Trophoblast cell (in vitro differentiated cells and primary cell): ENCODE measurements at regions not wholly inside any gene's neighbourhood (a gene's known extent, or its start where the extent isn't known, plus 50 kb on each side); places are given as distances from the start of the nearest gene placed in this dataset.
"Not testable (repeated sequence)": the region's sequence is repeated elsewhere in the genome, so short reads cannot be mapped to it uniquely, and the experiment has no call there.

Experiments used
- DNase-seq, 2 donors: peaks; one replicate each; pipeline ENCODE4 v3.0.0-alpha.2; 2016
- H2AFZ ChIP-seq: 2 replicates; pipeline ENCODE4 v1.6.1; 2013; ENCODE audit warnings: low read length, moderate library complexity, mild to moderate bottlenecking; ENCODE audit not compliant: insufficient read depth, poor library complexity
- H2AK5ac ChIP-seq: 2 replicates; pipeline ENCODE4 v1.6.1; 2013; ENCODE audit warnings: mild to moderate bottlenecking, low read length
- H2BK120ac ChIP-seq: 2 replicates; pipeline ENCODE4 v1.6.1; 2013; ENCODE audit warnings: low read length, mild to moderate bottlenecking, moderate library complexity; ENCODE audit not compliant: insufficient read depth, poor library complexity
- H2BK12ac ChIP-seq: 2 replicates; pipeline ENCODE4 v1.6.1; 2013; ENCODE audit warnings: mild to moderate bottlenecking, low read length, moderate library complexity
- H2BK5ac ChIP-seq: 2 replicates; pipeline ENCODE4 v1.6.1; 2013; ENCODE audit warnings: low read length, low read depth, moderate library complexity, mild to moderate bottlenecking; ENCODE audit not compliant: poor library complexity
- H3K14ac ChIP-seq: 2 replicates; pipeline ENCODE4 v1.6.1; 2013; ENCODE audit warnings: mild to moderate bottlenecking, low read length
- H3K18ac ChIP-seq: 2 replicates; pipeline ENCODE4 v1.6.1; 2013; ENCODE audit warnings: mild to moderate bottlenecking, low read length
- H3K23ac ChIP-seq: 2 replicates; pipeline ENCODE4 v1.6.1; 2013; ENCODE audit warnings: low read length
- H3K27ac ChIP-seq: 2 replicates; pipeline ENCODE4 v1.5.1; 2013; ENCODE audit warnings: low read depth, mild to moderate bottlenecking, inconsistent platforms, low read length, moderate library complexity
- H3K27me3 ChIP-seq: 2 replicates; pipeline ENCODE4 v1.6.1; 2013; ENCODE audit warnings: inconsistent platforms, mild to moderate bottlenecking, low read length, moderate library complexity; ENCODE audit not compliant: insufficient read depth
- H3K36me3 ChIP-seq, 2 experiments: 1 replicate in 1 of 2; 2 replicates in 1 of 2; pipeline ENCODE4 v1.6.1; 2013; ENCODE audit warnings: low read length in 2 of 2, mild to moderate bottlenecking in 2 of 2, moderate library complexity in 1 of 2; ENCODE audit not compliant: insufficient read depth in 2 of 2, control insufficient read depth in 1 of 2
- H3K4ac ChIP-seq: 2 replicates; pipeline ENCODE4 v1.6.1; 2013; ENCODE audit warnings: low read depth, mild to moderate bottlenecking, low read length, moderate library complexity
- H3K4me1 ChIP-seq, 2 experiments: 1 replicate in 1 of 2; 2 replicates in 1 of 2; pipeline ENCODE4 v1.6.1; 2013; ENCODE audit warnings: low read length in 2 of 2, mild to moderate bottlenecking in 2 of 2, moderate library complexity in 1 of 2; ENCODE audit not compliant: insufficient read depth in 2 of 2, control insufficient read depth in 1 of 2
- H3K4me2 ChIP-seq: 2 replicates; pipeline ENCODE4 v1.6.1; 2013; ENCODE audit warnings: inconsistent platforms, mild to moderate bottlenecking, low read length, moderate library complexity
- H3K4me3 ChIP-seq: 2 replicates; pipeline ENCODE4 v1.5.1; 2013; ENCODE audit warnings: mild to moderate bottlenecking, low read depth, low read length, inconsistent platforms
- H3K79me1 ChIP-seq: one replicate; pipeline ENCODE4 v1.6.1; 2013; ENCODE audit warnings: low read length
- H3K79me2 ChIP-seq: 2 replicates; pipeline ENCODE4 v1.6.1; 2013; ENCODE audit warnings: low read length, mild to moderate bottlenecking; ENCODE audit not compliant: control insufficient read depth, insufficient read depth, poor library complexity
- H3K9ac ChIP-seq: 2 replicates; pipeline ENCODE4 v1.6.1; 2013; ENCODE audit warnings: mild to moderate bottlenecking, low read length
- H3K9me3 ChIP-seq: 2 replicates; pipeline ENCODE4 v1.6.1; 2013; ENCODE audit warnings: low read depth, mild to moderate bottlenecking, control low read depth, inconsistent platforms, low read length; ENCODE audit not compliant: insufficient read depth
- H4K12ac ChIP-seq: 2 replicates; pipeline ENCODE4 v1.6.1; 2013; ENCODE audit warnings: low read depth, mild to moderate bottlenecking, low read length, moderate library complexity
- H4K8ac ChIP-seq: 2 replicates; pipeline ENCODE4 v1.6.1; 2013; ENCODE audit warnings: low read depth, mild to moderate bottlenecking, low read length, moderate library complexity
- H4K91ac ChIP-seq: one replicate; pipeline ENCODE4 v1.6.1; 2013; ENCODE audit warnings: low read depth, mild to moderate bottlenecking, low read length, moderate library complexity
- WGBS: extraction: QIAGEN DNeasy Blood & Tissue Kit; methylation state at CpG from one replicate; pipeline ENCODE4 v1.1.7; 2013; ENCODE audit warnings: missing lambda C conversion rate; ENCODE audit not compliant: insufficient read length, insufficient coverage; ENCODE audit errors: extremely low coverage; 5-methylcytosine and 5-hydroxymethylcytosine counted together

- not testable (repeated sequence) for H3K27ac ChIP-seq, H3K36me3 ChIP-seq, H3K18ac ChIP-seq, H4K12ac ChIP-seq, H3K9me3 ChIP-seq, H4K8ac ChIP-seq, DNase-seq, H3K9ac ChIP-seq, H3K4me3 ChIP-seq, H3K4ac ChIP-seq, H3K14ac ChIP-seq, H3K4me2 ChIP-seq, H3K79me2 ChIP-seq, H3K79me1 ChIP-seq, H3K27me3 ChIP-seq, H3K4me1 ChIP-seq, H2AK5ac ChIP-seq, H4K91ac ChIP-seq, H2BK120ac ChIP-seq, H2AFZ ChIP-seq, H2BK5ac ChIP-seq, H2BK12ac ChIP-seq, H3K23ac ChIP-seq
- no CpG with 5 or more reads among the region's 18 CpGs for WGBS
These were observed 391.4 kb downstream of the BCKDHB start for GRCh38 chr6:80497696-80498486.

GRCh38 chr6:80489911-80490635, 383.6 kb downstream of the BCKDHB start:
- H3K27ac ChIP-seq = no peak overlapping the region
- H4K8ac ChIP-seq = no peak overlapping the region
- no peak overlapping the region for H2BK5ac ChIP-seq
- no peak overlapping the region for H2AFZ ChIP-seq
- H3K27me3 ChIP-seq = no peaks in the 10 kb centered on the region
- H3K9me3 ChIP-seq = no peaks in the 10 kb centered on the region
- no peak overlapping the region for H3K18ac ChIP-seq
- no peak overlapping the region for H2AK5ac ChIP-seq
- H4K12ac ChIP-seq = no peak overlapping the region
- H3K14ac ChIP-seq = no peak overlapping the region
- H3K4me3 ChIP-seq = no peak overlapping the region
- H4K91ac ChIP-seq = no peak overlapping the region
- no peak overlapping the region for H3K4ac ChIP-seq
- WGBS = no CpG with 5 or more reads among the region's 3 CpGs
- H3K4me1 ChIP-seq = no peaks in the 10 kb centered on the region
- no peak overlapping the region for H3K4me2 ChIP-seq
- H3K23ac ChIP-seq = no peak overlapping the region
- H3K79me2 ChIP-seq = no peaks in the 10 kb centered on the region
- no peak overlapping the region for H2BK12ac ChIP-seq
- no peaks in the 10 kb centered on the region for H3K36me3 ChIP-seq
- H3K9ac ChIP-seq = no peak overlapping the region
- H2BK120ac ChIP-seq = no peak overlapping the region
- no peaks in the 10 kb centered on the region for H3K79me1 ChIP-seq
- DNase-seq = no peak

DNA sequence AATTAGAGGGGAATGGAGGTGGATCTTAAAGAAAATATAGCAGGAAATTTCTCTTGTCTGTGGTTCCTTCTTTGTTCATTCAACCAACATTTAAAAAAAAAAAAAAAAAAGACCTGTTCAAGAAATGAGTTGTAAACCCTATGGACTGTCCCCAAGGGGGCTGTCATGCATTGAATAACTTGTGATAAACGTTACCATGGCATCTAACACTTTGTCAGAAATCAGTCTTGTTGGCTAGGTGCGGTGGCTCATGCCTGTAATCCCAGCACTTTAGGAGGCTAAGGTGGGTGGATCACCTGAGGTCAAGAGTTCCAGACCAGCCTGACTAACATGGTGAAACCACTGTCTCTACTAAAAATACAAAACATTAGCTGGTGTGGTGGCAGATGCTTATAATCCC, 381.7 kb downstream of the BCKDHB start:
- H3K4me2 ChIP-seq = no peak overlapping the region
- no peak overlapping the region for H2AFZ ChIP-seq
- H2BK5ac ChIP-seq = no peak overlapping the region
- no peak overlapping the region for H3K4ac ChIP-seq
- no peak overlapping the region for H4K8ac ChIP-seq
- no peak overlapping the region for H3K9ac ChIP-seq
- no peaks in the 10 kb centered on the region for H3K79me2 ChIP-seq
- H2AK5ac ChIP-seq = no peak overlapping the region
- no peaks in the 10 kb centered on the region for H3K36me3 ChIP-seq
- no peak for DNase-seq
- H4K91ac ChIP-seq = no peak overlapping the region
- H3K14ac ChIP-seq = no peak overlapping the region
- H3K27ac ChIP-seq = no peak overlapping the region
- no peak overlapping the region for H4K12ac ChIP-seq
- H3K27me3 ChIP-seq = no peaks in the 10 kb centered on the region
- no CpG with 5 or more reads among the region's 2 CpGs for WGBS
- no peaks in the 10 kb centered on the region for H3K4me1 ChIP-seq
- H3K23ac ChIP-seq = no peak overlapping the region
- no peaks in the 10 kb centered on the region for H3K9me3 ChIP-seq
- H2BK120ac ChIP-seq = no peak overlapping the region
- no peak overlapping the region for H3K4me3 ChIP-seq
- H3K18ac ChIP-seq = no peak overlapping the region
- H3K79me1 ChIP-seq = no peaks in the 10 kb centered on the region
- H2BK12ac ChIP-seq = no peak overlapping the region

- not testable (repeated sequence) for H3K14ac ChIP-seq, H3K9me3 ChIP-seq, H2BK5ac ChIP-seq, H3K4me1 ChIP-seq, H3K23ac ChIP-seq, H2AFZ ChIP-seq, H3K4me2 ChIP-seq, H3K18ac ChIP-seq, H4K12ac ChIP-seq, H3K27me3 ChIP-seq, H2BK120ac ChIP-seq, H3K27ac ChIP-seq, H3K4ac ChIP-seq, H3K79me1 ChIP-seq, H4K91ac ChIP-seq, H2AK5ac ChIP-seq, H2BK12ac ChIP-seq, H3K9ac ChIP-seq, H4K8ac ChIP-seq, H3K36me3 ChIP-seq, H3K4me3 ChIP-seq, H3K79me2 ChIP-seq, DNase-seq
- no CpG with 5 or more reads among the region's 12 CpGs for WGBS
These were observed 379.0 kb downstream of the BCKDHB start for GRCh38 chr6:80485494-80485893.
